Body of pancreas (tissue), 4 donors: ENCODE measurements at regions not wholly inside any gene's neighbourhood (a gene's known extent, or its start where the extent isn't known, plus 50 kb on each side); places are given as distances from the start of the nearest gene placed in this dataset.

Experiments used
- ATAC-seq: fragments of 150-250 bp; one replicate; pipeline ENCODE4 v1.9.1; 2016
- DNase-seq, 4 donors: peaks; one replicate each; pipeline ENCODE4 v3.0.0-alpha.2; 2019
- H3K27ac ChIP-seq, 4 donors: fragments of 200-600 bp; sonication (generic); 1 replicate in 3 of 4; 2 replicates in 1 of 4; pipeline versions ENCODE4 v1.5.1 to v1.6.1; 2016 to 2019; ENCODE audit warnings: mild to moderate bottlenecking in 1 of 4, mixed read lengths in 1 of 4, moderate library complexity in 1 of 4
- H3K27me3 ChIP-seq, 2 donors: fragments of 200-600 bp; sonication (generic); one replicate each; pipeline ENCODE4 v1.6.0; 2016; ENCODE audit warnings: mild to moderate bottlenecking in 1 of 2
- H3K36me3 ChIP-seq, 2 donors: fragments of 200-600 bp; sonication (generic); replicated peaks in 1 of 2; 2 replicates each; pipeline ENCODE4 v1.5.1; 2016; ENCODE audit warnings: low read depth in 2 of 2; ENCODE audit not compliant: insufficient read depth in 1 of 2
- H3K4me1 ChIP-seq: fragments of 200-600 bp; sonication (generic); one replicate; pipeline ENCODE4 v1.6.0; 2016
- H3K4me3 ChIP-seq, 2 donors: fragments of 200-600 bp; sonication (generic); 1 replicate in 1 of 2; 2 replicates in 1 of 2; pipeline ENCODE4 v1.5.1; 2016 to 2019
- H3K9me3 ChIP-seq, 3 donors: fragments of 200-600 bp; sonication (generic); 1 replicate in 2 of 3; 2 replicates in 1 of 3; pipeline ENCODE4 v1.5.1; 2016
- CTCF ChIP-seq, 7 experiments: fragments of 450-650 bp in 4 of 7; fragments of 200-600 bp in 3 of 7; sonication (generic) in 3 of 7; IDR thresholded peaks; one replicate each; pipeline ENCODE4 v1.5.1; 2016 to 2019; ENCODE audit warnings: antibody characterized with exemption in 7 of 7
- POLR2A ChIP-seq, 3 donors: fragments of 450-650 bp; IDR thresholded peaks; one replicate each; pipeline ENCODE4 v1.6.1; 2016; ENCODE audit warnings: antibody characterized with exemption in 3 of 3, mild to moderate bottlenecking in 2 of 3
- WGBS, 2 donors: methylation state at CpG; one replicate each; pipeline ENCODE4 v1.1.5; 2017; 5-methylcytosine and 5-hydroxymethylcytosine counted together
- intact Hi-C: fragments of 100-400 bp; cut with DNase I; formaldehyde crosslinking; loops from one replicate; pipeline ENCODE4 v1.15.1; 2023

DNA sequence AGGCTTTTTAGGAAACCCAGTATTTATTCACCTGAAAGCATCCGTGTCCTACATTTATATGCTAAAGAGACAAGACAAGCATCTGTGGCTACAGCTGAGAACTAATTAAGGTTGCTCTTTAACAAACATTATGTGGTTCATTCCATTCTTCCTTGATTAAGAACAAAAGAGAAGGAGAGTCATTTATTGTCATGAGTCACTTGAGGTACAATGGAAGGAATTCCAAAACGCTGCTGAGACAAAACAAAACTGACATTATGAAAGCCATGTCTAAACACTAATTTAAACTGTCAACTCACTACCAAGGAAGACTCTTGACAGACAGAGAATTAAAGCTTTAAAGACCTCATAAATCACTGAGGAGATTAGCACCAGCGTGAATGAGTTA lies 214.4 kb downstream of the BMP4 start:
- ATAC-seq (no peak), DNase-seq (no peak)
- Histone ChIP-seq H3K36me3 (no peaks in the 10 kb centered on the region), H3K4me3 (no peak overlapping the region), H3K4me1 (no peaks in the 10 kb centered on the region), H3K27me3 (no peaks in the 10 kb centered on the region), H3K9me3 (no peaks in the 10 kb centered on the region), H3K27ac (no peak overlapping the region)
- WGBS, 2 donors = 48 to 67% methylated on average over 3 of the region's 3 CpGs
- TF ChIP-seq CTCF (IDR thresholded peaks at IDR 0.05) = no peak
- TF ChIP-seq POLR2A (IDR thresholded peaks at IDR 0.05) = no peak
- intact Hi-C loops = no loop called here

DNA sequence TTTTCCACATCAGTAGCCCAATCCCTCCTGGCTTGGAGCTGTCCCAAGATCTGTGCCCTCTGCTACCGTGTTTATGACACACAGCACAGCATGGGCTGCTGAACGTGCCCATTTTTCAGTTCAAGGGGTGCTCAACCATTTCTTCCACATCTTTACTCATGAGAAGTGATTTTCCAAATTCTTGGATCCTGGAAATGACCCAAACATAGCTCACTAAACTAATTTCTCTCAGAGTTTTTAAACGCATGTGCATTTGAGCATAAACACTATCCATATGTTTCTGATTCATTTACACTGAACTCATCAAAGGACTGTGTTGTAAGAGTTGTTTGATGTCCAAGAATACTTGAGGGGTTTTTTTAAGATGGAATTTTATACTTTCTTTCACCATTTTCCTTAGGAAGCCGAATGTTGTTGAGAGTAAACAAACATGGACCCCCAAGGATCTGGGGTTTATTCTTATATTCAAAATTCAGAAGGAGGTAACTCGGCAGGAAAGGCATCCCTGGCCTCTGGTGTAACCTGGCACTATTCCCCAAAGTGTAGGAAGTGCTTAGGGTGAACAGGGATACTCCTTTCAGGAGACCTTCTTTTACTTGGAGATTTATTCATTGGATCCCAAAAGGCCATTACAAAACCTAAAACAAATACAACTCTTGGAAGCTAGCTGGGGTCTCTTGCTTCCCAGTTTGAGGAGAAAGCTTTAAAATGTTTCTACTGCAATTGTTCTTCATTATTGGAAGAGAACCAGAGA lies 215.0 kb downstream of the BMP4 start:
- intact Hi-C loops = no loop called here
- H3K27ac ChIP-seq = no peak overlapping the region
- no peak for DNase-seq
- H3K27me3 ChIP-seq = no peaks in the 10 kb centered on the region
- H3K4me3 ChIP-seq = no peak overlapping the region
- no peaks in the 10 kb centered on the region for H3K4me1 ChIP-seq
- WGBS, 2 donors = 48 to 57% methylated on average over 5 of the region's 5 CpGs
- H3K36me3 ChIP-seq = no peaks in the 10 kb centered on the region
- no peak for ATAC-seq
- no peaks in the 10 kb centered on the region for H3K9me3 ChIP-seq
- TF ChIP-seq POLR2A (IDR thresholded peaks at IDR 0.05) (no peak), CTCF (IDR thresholded peaks at IDR 0.05) (no peak)

DNA sequence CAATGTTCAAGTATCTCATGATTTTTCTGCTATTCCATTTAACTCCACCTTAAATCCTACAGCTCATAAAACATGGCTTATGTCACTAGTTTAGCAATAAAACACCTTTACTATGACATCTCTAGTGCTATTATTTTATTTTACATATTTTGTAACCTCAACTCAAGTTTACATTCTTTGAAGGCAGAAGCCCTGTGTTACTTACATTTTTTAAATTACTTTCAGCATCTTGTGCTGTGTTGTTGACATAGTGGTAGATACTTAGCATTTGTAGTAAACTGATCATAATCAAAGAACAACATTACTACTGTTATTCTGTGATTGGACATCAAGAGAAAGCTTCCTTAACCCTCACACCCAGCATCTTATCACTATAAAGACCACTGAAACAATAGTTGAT lies 216.1 kb downstream of the BMP4 start:
- H3K9me3 ChIP-seq = no peaks in the 10 kb centered on the region
- H3K36me3 ChIP-seq = no peaks in the 10 kb centered on the region
- no peaks in the 10 kb centered on the region for H3K27me3 ChIP-seq
- no peaks in the 10 kb centered on the region for H3K4me1 ChIP-seq
- no peak for ATAC-seq
- H3K27ac ChIP-seq = no peak overlapping the region
- intact Hi-C loops = no loop called here
- no peak overlapping the region for H3K4me3 ChIP-seq
- no peak for DNase-seq
- TF ChIP-seq CTCF (IDR thresholded peaks at IDR 0.05) (no peak), POLR2A (IDR thresholded peaks at IDR 0.05) (no peak)

DNA sequence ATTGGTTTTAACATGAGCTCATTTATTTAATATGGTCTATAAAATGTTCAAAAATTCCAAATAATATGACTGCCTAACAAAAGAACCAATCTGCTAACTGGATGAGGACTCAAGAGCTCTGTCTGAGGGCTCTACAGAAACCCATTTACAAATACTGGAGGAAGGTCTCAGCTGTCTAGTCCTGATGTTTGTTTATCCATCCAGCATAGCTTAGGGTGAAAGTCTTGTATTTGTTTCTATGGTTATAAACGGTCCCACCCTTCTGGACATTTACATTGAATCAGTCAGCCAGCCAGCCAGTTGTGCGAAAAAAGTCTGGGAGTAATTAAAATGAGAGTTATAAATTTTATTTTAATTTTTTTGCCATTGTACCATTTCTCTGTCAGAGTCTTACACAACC lies 220.7 kb downstream of the BMP4 start:
- no peaks in the 10 kb centered on the region for H3K27me3 ChIP-seq
- H3K4me3 ChIP-seq = no peak overlapping the region
- WGBS, 2 donors = 43 to 44% methylated on average over 2 of the region's 2 CpGs
- ATAC-seq (no peak), DNase-seq (no peak)
- no peak for TF ChIP-seq CTCF (IDR thresholded peaks at IDR 0.05)
- TF ChIP-seq POLR2A (IDR thresholded peaks at IDR 0.05) = no peak
- H3K9me3 ChIP-seq = no peaks in the 10 kb centered on the region
- H3K27ac ChIP-seq = no peak overlapping the region
- no peaks in the 10 kb centered on the region for H3K4me1 ChIP-seq
- H3K36me3 ChIP-seq = no peaks in the 10 kb centered on the region
- intact Hi-C loops = no loop called here

DNA sequence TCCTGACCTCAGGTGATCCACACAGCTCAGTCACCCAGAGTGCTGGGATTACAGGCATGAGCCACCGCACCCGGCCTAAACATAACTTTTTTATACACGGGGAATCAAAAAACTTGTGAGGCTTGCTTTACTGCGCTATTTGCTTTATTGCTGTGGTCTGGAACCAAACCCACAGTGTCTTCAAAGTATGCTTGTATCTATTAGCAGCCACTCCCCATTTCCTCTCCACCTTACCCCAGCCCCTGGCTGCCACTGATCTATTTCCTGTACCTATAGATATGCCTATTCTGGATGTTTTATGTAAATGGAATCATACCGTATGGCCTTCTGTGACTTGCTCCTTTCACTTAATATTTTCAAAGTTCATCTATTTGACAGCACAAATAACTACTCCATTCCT lies 233.4 kb downstream of the BMP4 start:
- 84 to 98% methylated on average over 5 of the region's 5 CpGs for WGBS, 2 donors
- Histone ChIP-seq H3K4me3 (no peak overlapping the region), H3K36me3 (no peaks in the 10 kb centered on the region), H3K27me3 (no peaks in the 10 kb centered on the region), H3K4me1 (no peaks in the 10 kb centered on the region), H3K27ac (no peak overlapping the region), H3K9me3 (no peaks in the 10 kb centered on the region)
- no peak for DNase-seq
- intact Hi-C loops = no loop called here
- TF ChIP-seq POLR2A (IDR thresholded peaks at IDR 0.05) (no peak), CTCF (IDR thresholded peaks at IDR 0.05) (no peak)
- no peak for ATAC-seq
